Right lobe of liver (tissue), 4 donors: ENCODE measurements at regions not wholly inside any gene's neighbourhood (a gene's known extent, or its start where the extent isn't known, plus 50 kb on each side); places are given as distances from the start of the nearest gene placed in this dataset.

Experiments used
- POLR2A ChIP-seq: fragments of 450-650 bp; IDR thresholded peaks from one replicate; pipeline ENCODE4 v1.6.1; 2017; ENCODE audit warnings: antibody characterized with exemption, mild to moderate bottlenecking
- TF ChIP-seq, protein P1 (sequence below), 4 donors: fragments of 200-600 bp in 3 of 4; fragments of 450-650 bp in 1 of 4; IDR thresholded peaks; one replicate each; pipeline versions ENCODE4 v1.5.1 to v1.8.0; 2016 to 2022; ENCODE audit warnings: antibody characterized with exemption in 4 of 4, mild to moderate bottlenecking in 2 of 4
- donor health status: DM: no; HTN: no; CAD: no.
- donor health status: DM: no; HTN: no; CAD: no.
- donor health status: DM: no; HTN: yes; CAD: no.

DNA sequence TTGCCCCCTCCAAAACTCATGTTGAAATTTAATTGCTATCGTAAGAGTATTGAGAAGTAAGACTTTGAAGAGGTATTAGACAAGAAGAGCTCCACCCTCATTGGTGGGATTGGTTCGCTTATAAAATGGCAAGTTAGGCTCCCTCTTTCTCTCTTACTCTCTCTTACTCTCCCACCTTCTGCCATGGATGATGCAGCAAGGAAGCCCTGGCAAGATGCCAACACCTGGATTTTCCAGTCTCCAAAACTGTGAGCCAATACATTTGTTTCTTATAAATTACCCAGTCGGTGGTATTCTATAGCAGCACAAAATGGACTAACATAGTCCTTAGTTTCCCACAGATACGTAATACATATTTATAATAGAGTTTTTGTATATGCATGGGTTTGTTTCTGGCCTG, 119.4 kb downstream of the DDIT4L start:
- TF ChIP-seq, protein P1, sequence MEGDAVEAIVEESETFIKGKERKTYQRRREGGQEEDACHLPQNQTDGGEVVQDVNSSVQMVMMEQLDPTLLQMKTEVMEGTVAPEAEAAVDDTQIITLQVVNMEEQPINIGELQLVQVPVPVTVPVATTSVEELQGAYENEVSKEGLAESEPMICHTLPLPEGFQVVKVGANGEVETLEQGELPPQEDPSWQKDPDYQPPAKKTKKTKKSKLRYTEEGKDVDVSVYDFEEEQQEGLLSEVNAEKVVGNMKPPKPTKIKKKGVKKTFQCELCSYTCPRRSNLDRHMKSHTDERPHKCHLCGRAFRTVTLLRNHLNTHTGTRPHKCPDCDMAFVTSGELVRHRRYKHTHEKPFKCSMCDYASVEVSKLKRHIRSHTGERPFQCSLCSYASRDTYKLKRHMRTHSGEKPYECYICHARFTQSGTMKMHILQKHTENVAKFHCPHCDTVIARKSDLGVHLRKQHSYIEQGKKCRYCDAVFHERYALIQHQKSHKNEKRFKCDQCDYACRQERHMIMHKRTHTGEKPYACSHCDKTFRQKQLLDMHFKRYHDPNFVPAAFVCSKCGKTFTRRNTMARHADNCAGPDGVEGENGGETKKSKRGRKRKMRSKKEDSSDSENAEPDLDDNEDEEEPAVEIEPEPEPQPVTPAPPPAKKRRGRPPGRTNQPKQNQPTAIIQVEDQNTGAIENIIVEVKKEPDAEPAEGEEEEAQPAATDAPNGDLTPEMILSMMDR (IDR thresholded peaks at IDR 0.05) = no peak
- no peak for TF ChIP-seq POLR2A
